GM12878 (cell line): ENCODE measurements at regions not wholly inside any gene's neighbourhood (a gene's known extent, or its start where the extent isn't known, plus 50 kb on each side); places are given as distances from the start of the nearest gene placed in this dataset.

ENCODE experiments used
- ATAC-seq: fragments of 200-7000 bp; cut with Tn5 transposase; 3 replicates; pipeline ENCODE4 v1.9.1; 2020; ENCODE audit warnings: mild to moderate bottlenecking, moderate library complexity
- BruUV-seq: library from RNA; stranded (reverse); fragments of 400-500 nt; replicated peaks from 2 replicates; lab custom pipeline; 2021; lab: Mats Ljungman, UMichigan
- CTCF ChIA-PET: fragments of 300-600 bp; sonication (Branson Sonifier 250); formaldehyde crosslinking; extraction: SDS; loops from one replicate; lab custom pipeline; 2021; ENCODE audit warnings: inconsistent platforms; lab: Yijun Ruan, JAX
- POLR2A ChIA-PET: fragments of 350-600 bp; formaldehyde crosslinking; extraction: SDS; loops from one replicate; lab custom pipeline; 2021; ENCODE audit warnings: inconsistent platforms; lab: Charles Lee
- RAD21 ChIA-PET: fragments of 300-600 bp; sonication (Branson Sonifier 250); formaldehyde crosslinking; loops from one replicate; lab custom pipeline; 2023; ENCODE audit warnings: antibody characterized with exemption; ENCODE audit not compliant: unreplicated experiment; lab: Charles Lee
- SMC1A ChIA-PET: fragments of 300-600 bp; sonication (Branson Sonifier 250); formaldehyde crosslinking; loops from one replicate; lab custom pipeline; 2023; ENCODE audit not compliant: unreplicated experiment, uncharacterized antibody; lab: Charles Lee
- DNase-seq: peaks from one replicate; pipeline ENCODE4 v3.0.0-alpha.2; 2011; ENCODE audit warnings: low read depth, low spot score
- FAIRE-seq: peaks from 3 replicates; lab custom pipeline; 2011; peaks lifted over from hg19 to GRCh38; lab: Jason Lieb, UNC
- H2AFZ ChIP-seq: 2 replicates; pipeline ENCODE4 v1.6.0; 2011; ENCODE audit warnings: low read depth, low read length, control low read depth; ENCODE audit not compliant: control insufficient read depth
- H3K27ac ChIP-seq: 2 replicates; pipeline ENCODE4 v1.5.1; 2011; ENCODE audit warnings: control low read depth; ENCODE audit not compliant: control insufficient read depth, insufficient read depth
- H3K27me3 ChIP-seq, 2 experiments: replicated peaks in 1 of 2; 2 replicates each; pipeline versions ENCODE4 v1.6.0 to v1.6.1; 2011; ENCODE audit warnings: low read length in 1 of 2; ENCODE audit not compliant: control insufficient read depth in 2 of 2, insufficient read depth in 2 of 2
- H3K36me3 ChIP-seq, 2 experiments: 2 replicates each; pipeline ENCODE4 v1.5.1; 2011; ENCODE audit warnings: low read length in 1 of 2; ENCODE audit not compliant: control insufficient read depth in 2 of 2, insufficient read depth in 2 of 2
- H3K4me1 ChIP-seq: 2 replicates; pipeline ENCODE4 v1.6.1; 2011; ENCODE audit warnings: mild to moderate bottlenecking, low read length, moderate library complexity, mixed read lengths; ENCODE audit not compliant: control insufficient read depth, insufficient read depth
- H3K4me2 ChIP-seq: 2 replicates; pipeline ENCODE4 v1.6.0; 2011; ENCODE audit warnings: control low read depth; ENCODE audit not compliant: control insufficient read depth, insufficient read depth
- H3K4me3 ChIP-seq: fragments of 200-600 bp; sonication (generic); 2 replicates; pipeline ENCODE4 v1.5.1; 2016
- H3K79me2 ChIP-seq: 2 replicates; pipeline ENCODE4 v1.6.0; 2011; ENCODE audit warnings: low read length; ENCODE audit not compliant: control insufficient read depth, insufficient read depth
- H3K9ac ChIP-seq: 2 replicates; pipeline ENCODE4 v1.8.0; 2011; ENCODE audit warnings: low read length, control low read depth, mixed read lengths; ENCODE audit not compliant: control insufficient read depth, insufficient read depth
- H3K9me3 ChIP-seq: replicated peaks from 3 replicates; pipeline ENCODE4 v1.5.1; 2011; ENCODE audit warnings: mild to moderate bottlenecking, low read length; ENCODE audit not compliant: control insufficient read depth, insufficient read depth
- H4K20me1 ChIP-seq: 2 replicates; pipeline ENCODE4 v1.6.0; 2011; ENCODE audit not compliant: control insufficient read depth, insufficient read depth
- ATF7 ChIP-seq: fragments of 450-650 bp; IDR thresholded peaks from 2 replicates; pipeline ENCODE4 v1.6.1; 2016; ENCODE audit warnings: low read depth, mild to moderate bottlenecking
- CBFB ChIP-seq: IDR thresholded peaks from 2 replicates; pipeline ENCODE4 v1.6.1; 2016; ENCODE audit warnings: antibody characterized with exemption, low read depth
- CEBPB ChIP-seq, 2 experiments: fragments of 150-350 bp in 1 of 2; IDR thresholded peaks; 2 replicates each; pipeline ENCODE4 v1.6.1; 2012 to 2014; ENCODE audit warnings: low read depth in 2 of 2, low read length in 2 of 2, borderline replicate concordance in 1 of 2, inconsistent platforms in 1 of 2
- MTA2 ChIP-seq: fragments of 450-650 bp; IDR thresholded peaks from 2 replicates; pipeline ENCODE4 v1.6.1; 2016; ENCODE audit warnings: low read depth, mild to moderate bottlenecking, moderate library complexity
- NBN ChIP-seq: fragments of 450-650 bp; IDR thresholded peaks from 2 replicates; pipeline ENCODE4 v1.6.1; 2016
- NR2C1 ChIP-seq: fragments of 450-650 bp; IDR thresholded peaks from 2 replicates; pipeline ENCODE4 v1.6.1; 2017; ENCODE audit warnings: antibody characterized with exemption, mild to moderate bottlenecking, moderate library complexity
- RAD51 ChIP-seq: fragments of 450-650 bp; IDR thresholded peaks from 2 replicates; pipeline ENCODE4 v1.6.1; 2016; ENCODE audit warnings: moderate library complexity, mild to moderate bottlenecking, inconsistent platforms
- SIN3A ChIP-seq: IDR thresholded peaks from 2 replicates; pipeline ENCODE4 v1.6.1; 2012; ENCODE audit warnings: low read depth, low read length, improper control_type of control experiment
- WGBS: methylation state at CpG from one replicate; pipeline ENCODE4 v1.1.6; 2016; ENCODE audit warnings: low lambda C conversion rate; ENCODE audit not compliant: insufficient replicate concordance, insufficient coverage; ENCODE audit errors: missing lambda C conversion rate; 5-methylcytosine and 5-hydroxymethylcytosine counted together
- in situ Hi-C: fragments of 300-500 bp; cut with MboI; formaldehyde crosslinking; loops from 9 replicates; pipeline ENCODE4 v1.14.3; 2018; ENCODE audit warnings: mixed read lengths
- intact Hi-C: fragments of 100-400 bp; cut with micrococcal nuclease; formaldehyde crosslinking; loops from one replicate; pipeline ENCODE4 v1.14.2; 2022; ENCODE audit not compliant: unreplicated experiment
- TF ChIP-seq, protein P1 (sequence below): fragments of 450-650 bp; IDR thresholded peaks from 2 replicates; pipeline ENCODE4 v1.6.1; 2017; ENCODE audit warnings: mild to moderate bottlenecking
- TF ChIP-seq, protein P2 (sequence below): fragments of 450-650 bp; IDR thresholded peaks from 2 replicates; pipeline ENCODE4 v1.6.1; 2017; ENCODE audit warnings: borderline replicate concordance
- TF ChIP-seq, protein P3 (sequence below): fragments of 450-650 bp; formaldehyde crosslinking; IDR thresholded peaks from 2 replicates; pipeline ENCODE4 v1.5.0; 2022; ENCODE audit warnings: mild to moderate bottlenecking, missing genetic modification characterization

DNA sequence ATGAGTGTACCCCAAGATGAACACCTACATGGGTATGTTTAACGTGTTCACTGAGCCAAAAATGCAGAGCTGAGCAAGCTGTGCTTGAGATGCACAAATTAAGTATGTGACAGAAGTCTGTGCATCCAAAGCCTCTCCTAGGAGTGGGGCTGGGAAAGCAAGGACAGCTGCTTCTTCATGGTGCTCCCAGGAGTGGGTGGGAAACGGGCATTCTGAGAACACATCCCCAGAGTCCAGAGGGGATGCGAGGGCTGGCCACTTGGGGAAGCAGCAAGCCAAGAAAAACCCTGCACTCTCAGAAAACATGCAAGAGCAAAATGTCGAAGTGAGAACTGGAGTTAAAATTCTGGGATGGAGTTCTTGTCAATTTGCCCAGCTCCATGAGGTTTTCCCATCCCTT is 414.3 kb downstream of the BCAT1 start:
- Histone ChIP-seq H3K9ac (no peak overlapping the region), H4K20me1 (no peaks in the 10 kb centered on the region), H3K27ac (no peak overlapping the region), H3K36me3 (no peaks in the 10 kb centered on the region), H3K4me2 (no peak overlapping the region), H3K79me2 (no peaks in the 10 kb centered on the region), H3K9me3 (no peaks in the 10 kb centered on the region), H3K4me3 (no peak overlapping the region), H3K27me3 (no peaks in the 10 kb centered on the region; a peak in 1 of 4 replicates), H2AFZ (no peak overlapping the region), H3K4me1 (no peaks in the 10 kb centered on the region)
- POLR2A ChIA-PET, result interaction anchor here (0.6 kb wide), 1 partner anchor 19 kb away, joined by 3 read pairs; no protein-coding TSS in a partner anchor
- TF ChIP-seq NBN, result no peak
- TF ChIP-seq, protein P1, sequence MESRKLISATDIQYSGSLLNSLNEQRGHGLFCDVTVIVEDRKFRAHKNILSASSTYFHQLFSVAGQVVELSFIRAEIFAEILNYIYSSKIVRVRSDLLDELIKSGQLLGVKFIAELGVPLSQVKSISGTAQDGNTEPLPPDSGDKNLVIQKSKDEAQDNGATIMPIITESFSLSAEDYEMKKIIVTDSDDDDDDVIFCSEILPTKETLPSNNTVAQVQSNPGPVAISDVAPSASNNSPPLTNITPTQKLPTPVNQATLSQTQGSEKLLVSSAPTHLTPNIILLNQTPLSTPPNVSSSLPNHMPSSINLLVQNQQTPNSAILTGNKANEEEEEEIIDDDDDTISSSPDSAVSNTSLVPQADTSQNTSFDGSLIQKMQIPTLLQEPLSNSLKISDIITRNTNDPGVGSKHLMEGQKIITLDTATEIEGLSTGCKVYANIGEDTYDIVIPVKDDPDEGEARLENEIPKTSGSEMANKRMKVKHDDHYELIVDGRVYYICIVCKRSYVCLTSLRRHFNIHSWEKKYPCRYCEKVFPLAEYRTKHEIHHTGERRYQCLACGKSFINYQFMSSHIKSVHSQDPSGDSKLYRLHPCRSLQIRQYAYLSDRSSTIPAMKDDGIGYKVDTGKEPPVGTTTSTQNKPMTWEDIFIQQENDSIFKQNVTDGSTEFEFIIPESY, result no peak
- 14% methylated on average over 4 of the region's 4 CpGs for WGBS
- SMC1A ChIA-PET, result interaction anchor here (0.7 to 1.2 kb wide), 2 partner anchors 15 to 44 kb away, joined by 3 read pairs; no protein-coding TSS in a partner anchor
- RAD21 ChIA-PET, result no interaction called here
- FAIRE-seq (no peak), DNase-seq (no peak), ATAC-seq (no peak)
- in situ Hi-C loops (no loop called here), intact Hi-C loops (no loop called here)
- BruUV-seq, result no TSS peak
- CTCF ChIA-PET, result no interaction called here

DNA sequence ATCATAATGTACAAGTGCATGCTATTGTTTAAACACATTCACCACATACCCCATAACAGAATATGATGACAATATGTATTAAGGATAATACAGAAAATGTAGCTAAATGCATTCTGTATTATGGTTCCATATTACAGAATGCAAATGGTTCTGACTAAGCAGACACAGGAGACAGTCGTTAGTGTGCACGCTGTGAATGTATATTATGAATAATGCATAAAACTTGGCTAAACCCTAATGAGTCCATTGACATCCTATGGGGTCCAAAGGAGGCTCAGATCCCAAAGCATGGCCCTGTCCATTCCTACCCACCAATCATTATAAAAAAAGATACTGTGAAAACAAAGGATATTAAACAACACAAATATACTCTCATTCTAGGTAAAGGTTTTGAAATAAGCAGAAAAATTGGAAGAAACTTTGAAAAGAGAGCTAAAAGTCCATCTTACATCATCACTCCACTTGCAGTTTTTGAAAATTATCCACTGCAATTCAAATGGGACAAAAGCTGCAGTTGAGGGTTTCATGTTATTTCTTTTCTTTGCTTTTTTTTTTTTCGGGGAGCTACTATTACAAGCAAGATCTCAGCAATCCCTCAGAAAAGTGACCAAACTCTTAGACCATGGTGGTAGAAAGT is 415.1 kb downstream of the BCAT1 start:
- BruUV-seq, result no TSS peak
- Histone ChIP-seq H3K27me3 (no peaks in the 10 kb centered on the region; a peak in 1 of 4 replicates), H3K27ac (no peak overlapping the region), H3K79me2 (no peaks in the 10 kb centered on the region), H2AFZ (no peak overlapping the region), H3K4me2 (no peak overlapping the region), H3K9me3 (no peaks in the 10 kb centered on the region), H4K20me1 (no peaks in the 10 kb centered on the region), H3K4me1 (no peaks in the 10 kb centered on the region), H3K9ac (no peak overlapping the region), H3K36me3 (no peaks in the 10 kb centered on the region), H3K4me3 (no peak overlapping the region)
- ChIA-PET CTCF (no interaction called here), POLR2A (interaction anchor here (0.6 kb wide), 1 partner anchor 18 kb away, joined by 3 read pairs; no protein-coding TSS in a partner anchor), SMC1A (interaction anchor here (0.7 kb wide), 1 partner anchor 45 kb away, joined by 3 read pairs; no protein-coding TSS in a partner anchor), RAD21 (no interaction called here)
- DNase-seq, result no peak
- no peak for FAIRE-seq
- 9% methylated on average over 3 of the region's 3 CpGs for WGBS
- no peak for ATAC-seq
- in situ Hi-C loops (no loop called here), intact Hi-C loops (no loop called here)
- TF ChIP-seq, protein P2, sequence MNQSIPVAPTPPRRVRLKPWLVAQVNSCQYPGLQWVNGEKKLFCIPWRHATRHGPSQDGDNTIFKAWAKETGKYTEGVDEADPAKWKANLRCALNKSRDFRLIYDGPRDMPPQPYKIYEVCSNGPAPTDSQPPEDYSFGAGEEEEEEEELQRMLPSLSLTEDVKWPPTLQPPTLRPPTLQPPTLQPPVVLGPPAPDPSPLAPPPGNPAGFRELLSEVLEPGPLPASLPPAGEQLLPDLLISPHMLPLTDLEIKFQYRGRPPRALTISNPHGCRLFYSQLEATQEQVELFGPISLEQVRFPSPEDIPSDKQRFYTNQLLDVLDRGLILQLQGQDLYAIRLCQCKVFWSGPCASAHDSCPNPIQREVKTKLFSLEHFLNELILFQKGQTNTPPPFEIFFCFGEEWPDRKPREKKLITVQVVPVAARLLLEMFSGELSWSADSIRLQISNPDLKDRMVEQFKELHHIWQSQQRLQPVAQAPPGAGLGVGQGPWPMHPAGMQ, result no peak
- TF ChIP-seq SIN3A, result no peak
- no peak for TF ChIP-seq CBFB
- TF ChIP-seq MTA2, result no peak
- no peak for TF ChIP-seq RAD51
- no peak for TF ChIP-seq ATF7
- TF ChIP-seq NR2C1, result no peak
- TF ChIP-seq, protein P3, sequence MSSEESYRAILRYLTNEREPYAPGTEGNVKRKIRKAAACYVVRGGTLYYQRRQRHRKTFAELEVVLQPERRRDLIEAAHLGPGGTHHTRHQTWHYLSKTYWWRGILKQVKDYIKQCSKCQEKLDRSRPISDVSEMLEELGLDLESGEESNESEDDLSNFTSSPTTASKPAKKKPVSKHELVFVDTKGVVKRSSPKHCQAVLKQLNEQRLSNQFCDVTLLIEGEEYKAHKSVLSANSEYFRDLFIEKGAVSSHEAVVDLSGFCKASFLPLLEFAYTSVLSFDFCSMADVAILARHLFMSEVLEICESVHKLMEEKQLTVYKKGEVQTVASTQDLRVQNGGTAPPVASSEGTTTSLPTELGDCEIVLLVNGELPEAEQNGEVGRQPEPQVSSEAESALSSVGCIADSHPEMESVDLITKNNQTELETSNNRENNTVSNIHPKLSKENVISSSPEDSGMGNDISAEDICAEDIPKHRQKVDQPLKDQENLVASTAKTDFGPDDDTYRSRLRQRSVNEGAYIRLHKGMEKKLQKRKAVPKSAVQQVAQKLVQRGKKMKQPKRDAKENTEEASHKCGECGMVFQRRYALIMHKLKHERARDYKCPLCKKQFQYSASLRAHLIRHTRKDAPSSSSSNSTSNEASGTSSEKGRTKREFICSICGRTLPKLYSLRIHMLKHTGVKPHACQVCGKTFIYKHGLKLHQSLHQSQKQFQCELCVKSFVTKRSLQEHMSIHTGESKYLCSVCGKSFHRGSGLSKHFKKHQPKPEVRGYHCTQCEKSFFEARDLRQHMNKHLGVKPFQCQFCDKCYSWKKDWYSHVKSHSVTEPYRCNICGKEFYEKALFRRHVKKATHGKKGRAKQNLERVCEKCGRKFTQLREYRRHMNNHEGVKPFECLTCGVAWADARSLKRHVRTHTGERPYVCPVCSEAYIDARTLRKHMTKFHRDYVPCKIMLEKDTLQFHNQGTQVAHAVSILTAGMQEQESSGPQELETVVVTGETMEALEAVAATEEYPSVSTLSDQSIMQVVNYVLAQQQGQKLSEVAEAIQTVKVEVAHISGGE, result no peak
- no peak for TF ChIP-seq CEBPB (IDR thresholded peaks at IDR 0.05; ENCODE audit: borderline replicate concordance in 1 of 2, low read depth in 2 of 2, low read length in 2 of 2)
